ENCODE measurements at regions not wholly inside any gene's neighbourhood (a gene's known extent, or its start where the extent isn't known, plus 50 kb on each side); places are given as distances from the start of the nearest gene placed in this dataset.

- Histone ChIP-seq H3K4me1 (no peaks in the 10 kb centered on the region), H3K36me3 (no peaks in the 10 kb centered on the region), H3K4me3 (no peak overlapping the region), H3K27ac (no peak overlapping the region), H3K27me3 (no peaks in the 10 kb centered on the region), H3K9me3 (no peaks in the 10 kb centered on the region)
- TF ChIP-seq POLR2A (IDR thresholded peaks at IDR 0.05) (no peak), CTCF (IDR thresholded peaks at IDR 0.05) (no peak), EP300 (IDR thresholded peaks at IDR 0.05) (no peak), POLR2AphosphoS5 (IDR thresholded peaks at IDR 0.05) (no peak)
- WGBS, 2 donors, result 91 to 96% methylated on average over 7 of the region's 7 CpGs
- intact Hi-C loops (cut with DNase I), result no loop called here
- DNase-seq, result no peak
Observed at GRCh38 chr6:6816716-6817115, 228.2 kb downstream of the LY86 start.

- Histone ChIP-seq H3K9me3 (no peaks in the 10 kb centered on the region), H3K4me1 (no peaks in the 10 kb centered on the region), H3K27ac (no peak overlapping the region), H3K4me3 (no peak overlapping the region), H3K27me3 (no peaks in the 10 kb centered on the region), H3K36me3 (no peaks in the 10 kb centered on the region)
- TF ChIP-seq POLR2A (IDR thresholded peaks at IDR 0.05) (no peak), EP300 (IDR thresholded peaks at IDR 0.05) (no peak), CTCF (IDR thresholded peaks at IDR 0.05) (no peak), POLR2AphosphoS5 (IDR thresholded peaks at IDR 0.05) (no peak)
- intact Hi-C loops (cut with DNase I), result no loop called here
- WGBS, 2 donors, result 88 to 91% methylated on average over 10 of the region's 10 CpGs
- DNase-seq, result no peak
Observed at GRCh38 chr6:6818078-6818639, 229.6 kb downstream of the LY86 start.

DNA sequence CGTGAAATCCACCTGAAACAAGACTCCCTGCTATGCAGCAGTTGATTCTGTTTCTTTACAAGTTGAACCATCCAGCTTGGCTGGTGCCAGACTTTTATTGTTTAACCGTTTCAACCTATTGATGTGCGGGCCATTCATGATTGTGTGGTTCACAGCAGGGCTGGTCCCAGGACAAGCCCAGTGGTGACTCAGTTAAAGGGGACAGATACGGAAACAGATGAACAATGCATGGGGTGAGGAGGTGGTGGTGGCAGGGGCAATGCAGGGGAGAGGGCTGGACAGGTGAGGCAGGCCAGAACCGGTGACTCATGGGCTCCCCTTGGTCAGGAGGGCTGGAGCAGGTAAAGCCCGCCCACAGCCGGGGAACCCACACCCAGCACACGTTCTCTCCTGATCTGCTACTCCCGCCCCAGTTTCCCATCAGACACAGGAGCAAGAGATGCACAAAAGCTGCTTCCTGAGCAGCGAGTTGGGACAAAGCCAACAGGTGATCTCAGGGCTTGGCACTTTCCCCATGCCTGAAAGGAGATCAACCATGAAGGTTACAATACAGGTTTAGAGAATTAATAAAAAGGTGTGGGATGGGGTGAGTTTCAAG, 232.2 kb downstream of the LY86 start:
- H3K27me3 ChIP-seq, result no peaks in the 10 kb centered on the region
- no peaks in the 10 kb centered on the region for H3K9me3 ChIP-seq
- 13 to 67% methylated on average over 10 of the region's 10 CpGs for WGBS, 2 donors
- intact Hi-C loops (cut with DNase I), result no loop called here
- DNase-seq, result no peak
- no peaks in the 10 kb centered on the region for H3K4me1 ChIP-seq
- no peak for TF ChIP-seq EP300 (IDR thresholded peaks at IDR 0.05)
- H3K27ac ChIP-seq, result no peak overlapping the region
- H3K4me3 ChIP-seq, result no peak overlapping the region
- no peaks in the 10 kb centered on the region for H3K36me3 ChIP-seq

DNA sequence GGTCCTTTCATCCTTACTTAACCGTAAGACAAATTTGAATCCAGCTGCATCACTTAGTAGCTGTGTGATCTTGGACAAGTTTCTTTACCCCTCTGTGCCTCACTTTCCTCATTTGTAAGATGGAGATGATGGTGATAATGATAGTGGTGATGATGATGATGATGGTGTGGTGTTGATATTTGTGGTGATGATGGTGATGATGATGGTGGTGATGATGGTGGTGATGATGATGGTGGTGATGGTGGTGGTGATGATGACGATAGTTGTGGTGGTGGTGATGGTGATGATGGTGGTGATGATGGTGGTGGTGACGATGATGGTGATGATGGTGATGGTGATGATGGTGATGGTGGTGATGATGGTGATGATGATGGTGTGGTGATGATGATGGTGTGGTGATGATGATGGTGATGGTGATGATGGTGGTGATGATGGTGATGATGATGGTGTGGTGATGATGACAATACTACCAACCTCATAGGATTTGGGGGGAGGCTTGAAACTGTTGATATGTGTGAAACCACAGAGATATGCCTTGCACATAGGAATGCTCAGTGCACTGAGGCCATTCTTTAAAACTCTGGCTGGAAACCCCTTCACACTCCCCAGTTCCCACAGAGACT, 233.2 kb downstream of the LY86 start:
- intact Hi-C loops (cut with DNase I), result no loop called here
- Histone ChIP-seq H3K4me3 (no peak overlapping the region), H3K27ac (no peak overlapping the region), H3K4me1 (peaks cover 0 to 9% (median 0%) of the 10 kb centered on the region in 4 donors), H3K36me3 (no peaks in the 10 kb centered on the region), H3K9me3 (no peaks in the 10 kb centered on the region), H3K27me3 (no peaks in the 10 kb centered on the region)
- no peak for DNase-seq
- TF ChIP-seq EP300 (IDR thresholded peaks at IDR 0.05) (no peak), CTCF (IDR thresholded peaks at IDR 0.05) (no peak), POLR2AphosphoS5 (IDR thresholded peaks at IDR 0.05) (no peak)
- WGBS, 2 donors, result 74 to 81% methylated on average over 3 of the region's 3 CpGs

- H3K27ac ChIP-seq, result no peak overlapping the region
Observed at GRCh38 chr6:6823030-6823429, 234.5 kb downstream of the LY86 start.

More at GRCh38 chr6:6823030-6823429, 234.5 kb downstream of the LY86 start:
- no peak for DNase-seq
- TF ChIP-seq CTCF (IDR thresholded peaks at IDR 0.05) (no peak), EP300 (IDR thresholded peaks at IDR 0.05) (no peak), POLR2AphosphoS5 (IDR thresholded peaks at IDR 0.05) (no peak), POLR2A (IDR thresholded peaks at IDR 0.05) (no peak)
- H3K36me3 ChIP-seq, result no peaks in the 10 kb centered on the region
- intact Hi-C loops (cut with DNase I), result no loop called here
- H3K9me3 ChIP-seq, result no peaks in the 10 kb centered on the region
- H3K4me3 ChIP-seq, result no peak overlapping the region
- peaks cover 0 to 12% (median 0%) of the 10 kb centered on the region in 4 donors for H3K4me1 ChIP-seq
- H3K27me3 ChIP-seq, result no peaks in the 10 kb centered on the region
- WGBS, 2 donors, result 70 to 73% methylated on average over 6 of the region's 6 CpGs
